Keratinocyte (primary cell): ENCODE measurements at regions not wholly inside any gene's neighbourhood (a gene's known extent, or its start where the extent isn't known, plus 50 kb on each side); places are given as distances from the start of the nearest gene placed in this dataset.
A peak's percentile ranks its signal among the peaks of the same experiment; 100 is the strongest.

Experiments
- DNase-seq: peaks from one replicate; pipeline ENCODE4 v3.0.0-alpha.2; 2011; ENCODE audit warnings: low read depth, missing footprints, low spot score
- FAIRE-seq: peaks from 2 replicates; lab custom pipeline; 2011; peaks lifted over from hg19 to GRCh38; lab: Jason Lieb, UNC
- H2AFZ ChIP-seq: 2 replicates; pipeline ENCODE4 v1.6.0; 2012; ENCODE audit warnings: low read length, control low read depth, inconsistent platforms; ENCODE audit not compliant: control insufficient read depth
- H3K27ac ChIP-seq: 2 replicates; pipeline ENCODE4 v1.5.1; 2011; ENCODE audit warnings: low read length; ENCODE audit not compliant: control insufficient read depth, insufficient read depth
- H3K27me3 ChIP-seq: 3 replicates; pipeline ENCODE4 v1.6.0; 2011; ENCODE audit warnings: low read length; ENCODE audit not compliant: control insufficient read depth, insufficient read depth; ENCODE audit errors: extremely low read depth
- H3K36me3 ChIP-seq, 2 experiments: 2 replicates in 1 of 2; 3 replicates in 1 of 2; pipeline ENCODE4 v1.5.1; 2011; ENCODE audit warnings: low read length in 2 of 2, mild to moderate bottlenecking in 1 of 2; ENCODE audit not compliant: control insufficient read depth in 2 of 2, insufficient read depth in 2 of 2; ENCODE audit errors: extremely low read depth in 1 of 2
- H3K4me1 ChIP-seq: 3 replicates; pipeline ENCODE4 v1.5.1; 2011; ENCODE audit warnings: low read length; ENCODE audit not compliant: control insufficient read depth, insufficient read depth; ENCODE audit errors: extremely low read depth
- H3K4me2 ChIP-seq: 3 replicates; pipeline ENCODE4 v1.6.0; 2011; ENCODE audit warnings: low read depth, low read length; ENCODE audit not compliant: control insufficient read depth, insufficient read depth; ENCODE audit errors: extremely low read depth
- H3K4me3 ChIP-seq, 3 experiments: fragments of 200-600 bp in 1 of 3; sonication (generic) in 1 of 3; 2 replicates in 2 of 3; 3 replicates in 1 of 3; pipeline ENCODE4 v1.5.1; 2011 to 2016; ENCODE audit warnings: low read length in 3 of 3, mild to moderate bottlenecking in 3 of 3, control low read depth in 2 of 3, inconsistent platforms in 1 of 3, low read depth in 1 of 3, mixed read lengths in 1 of 3, mixed run types in 1 of 3, moderate library complexity in 1 of 3; ENCODE audit not compliant: control insufficient read depth in 2 of 3, insufficient read depth in 2 of 3; ENCODE audit errors: extremely low read depth in 1 of 3
- H3K79me2 ChIP-seq: 2 replicates; pipeline ENCODE4 v1.6.0; 2012; ENCODE audit warnings: low read length; ENCODE audit not compliant: control insufficient read depth, insufficient read depth
- H3K9ac ChIP-seq: 3 replicates; pipeline ENCODE4 v1.6.0; 2011; ENCODE audit warnings: low read length; ENCODE audit not compliant: control insufficient read depth, insufficient read depth; ENCODE audit errors: extremely low read depth
- H3K9me1 ChIP-seq: 3 replicates; pipeline ENCODE4 v1.6.0; 2011; ENCODE audit warnings: low read length; ENCODE audit not compliant: control insufficient read depth, insufficient read depth; ENCODE audit errors: extremely low read depth
- H3K9me3 ChIP-seq: 2 replicates; pipeline ENCODE4 v1.5.1; 2012; ENCODE audit warnings: low read depth, low read length; ENCODE audit not compliant: control insufficient read depth
- H4K20me1 ChIP-seq: 3 replicates; pipeline ENCODE4 v1.6.0; 2011; ENCODE audit warnings: low read length; ENCODE audit not compliant: control insufficient read depth, insufficient read depth; ENCODE audit errors: extremely low read depth
- CTCF ChIP-seq, 3 experiments: IDR thresholded peaks in 1 of 3; conservative IDR thresholded peaks in 1 of 3; optimal IDR thresholded peaks in 1 of 3; 2 replicates in 2 of 3; 3 replicates in 1 of 3; pipeline versions ENCODE3 to v1.5.1; 2011; ENCODE audit warnings: low read length in 3 of 3, mild to moderate bottlenecking in 3 of 3, moderate library complexity in 2 of 3, control low read depth in 1 of 3, inconsistent platforms in 1 of 3; ENCODE audit not compliant: insufficient read depth in 2 of 3; ENCODE audit errors: extremely low read depth in 1 of 3
- EZH2 ChIP-seq: IDR thresholded peaks from one replicate; pipeline ENCODE4 v1.6.1; 2012; ENCODE audit warnings: inconsistent platforms, mild to moderate bottlenecking, low read length, moderate library complexity
- dilution Hi-C: fragments of 300-500 bp; cut with MboI; formaldehyde crosslinking; loops from one replicate; pipeline ENCODE4 v1.7.0; 2020; ENCODE audit warnings: low sequenced_read_pairs; ENCODE audit not compliant: extremely low pct_ligation_motif_present

DNA sequence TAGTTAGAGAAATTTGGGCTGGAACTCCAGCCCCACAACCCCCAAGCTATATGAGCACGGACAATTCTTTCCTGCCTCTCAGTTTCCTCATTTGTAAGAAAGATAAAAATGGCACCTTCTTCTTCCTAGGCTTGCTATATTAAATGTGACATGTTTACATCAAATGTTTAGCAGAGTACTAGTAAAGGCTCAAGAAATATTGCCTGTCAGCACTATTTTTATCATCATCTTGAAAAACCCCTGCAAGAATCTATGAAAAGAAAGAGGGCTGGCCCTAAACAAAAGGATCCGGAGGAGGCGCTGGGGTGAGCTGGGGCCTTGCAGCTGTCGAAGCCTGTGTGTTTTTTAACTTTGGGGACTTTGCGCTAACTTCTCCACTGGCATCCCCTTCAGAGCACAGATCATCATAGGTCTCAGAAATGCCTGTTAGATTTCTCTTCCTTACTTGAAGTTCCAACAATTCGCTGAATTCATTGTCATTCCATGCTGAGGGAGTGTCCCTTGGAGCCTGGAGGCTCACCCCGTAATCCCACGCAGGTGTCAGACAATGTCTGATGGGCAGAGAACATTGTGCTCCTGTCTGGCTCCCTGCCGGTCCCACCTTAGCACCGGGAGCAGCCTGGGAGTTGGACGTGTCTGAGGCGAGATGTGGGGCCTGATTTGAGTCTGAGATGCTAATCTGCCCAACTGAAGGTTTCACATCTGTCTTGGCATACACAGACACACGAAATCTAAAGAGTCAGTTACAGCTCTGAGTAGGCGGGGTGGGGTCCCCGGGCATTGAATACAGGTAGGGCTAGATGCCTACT is 206.8 kb downstream of the NUAK1 start:
- no peaks in the 10 kb centered on the region for H3K36me3 ChIP-seq
- H3K9ac ChIP-seq = peak overlapping the region; percentile 7
- no peaks in the 10 kb centered on the region for H3K79me2 ChIP-seq
- H3K27me3 ChIP-seq = no peaks in the 10 kb centered on the region
- TF ChIP-seq CTCF (optimal IDR thresholded peaks at IDR 0.05 in 1 of 3, IDR thresholded peaks at IDR 0.05 in 1 of 3, conservative IDR thresholded peaks at IDR 0.05 in 1 of 3; ENCODE audit: extremely low read depth in 1 of 3, insufficient read depth in 2 of 3, low read length in 3 of 3) (no peak), EZH2 (no peak)
- no peak overlapping the region for H3K27ac ChIP-seq
- FAIRE-seq (peak; percentile 34), DNase-seq (no peak)
- H3K4me1 ChIP-seq = peaks cover 67% of the 10 kb centered on the region
- H3K4me2 ChIP-seq = no peak overlapping the region
- H2AFZ ChIP-seq = peak overlapping the region; percentile 75
- H3K4me3 ChIP-seq = no peak overlapping the region
- dilution Hi-C loops = no loop called here
- no peaks in the 10 kb centered on the region for H4K20me1 ChIP-seq
- peaks cover 2% of the 10 kb centered on the region for H3K9me3 ChIP-seq
- no peaks in the 10 kb centered on the region for H3K9me1 ChIP-seq

DNA sequence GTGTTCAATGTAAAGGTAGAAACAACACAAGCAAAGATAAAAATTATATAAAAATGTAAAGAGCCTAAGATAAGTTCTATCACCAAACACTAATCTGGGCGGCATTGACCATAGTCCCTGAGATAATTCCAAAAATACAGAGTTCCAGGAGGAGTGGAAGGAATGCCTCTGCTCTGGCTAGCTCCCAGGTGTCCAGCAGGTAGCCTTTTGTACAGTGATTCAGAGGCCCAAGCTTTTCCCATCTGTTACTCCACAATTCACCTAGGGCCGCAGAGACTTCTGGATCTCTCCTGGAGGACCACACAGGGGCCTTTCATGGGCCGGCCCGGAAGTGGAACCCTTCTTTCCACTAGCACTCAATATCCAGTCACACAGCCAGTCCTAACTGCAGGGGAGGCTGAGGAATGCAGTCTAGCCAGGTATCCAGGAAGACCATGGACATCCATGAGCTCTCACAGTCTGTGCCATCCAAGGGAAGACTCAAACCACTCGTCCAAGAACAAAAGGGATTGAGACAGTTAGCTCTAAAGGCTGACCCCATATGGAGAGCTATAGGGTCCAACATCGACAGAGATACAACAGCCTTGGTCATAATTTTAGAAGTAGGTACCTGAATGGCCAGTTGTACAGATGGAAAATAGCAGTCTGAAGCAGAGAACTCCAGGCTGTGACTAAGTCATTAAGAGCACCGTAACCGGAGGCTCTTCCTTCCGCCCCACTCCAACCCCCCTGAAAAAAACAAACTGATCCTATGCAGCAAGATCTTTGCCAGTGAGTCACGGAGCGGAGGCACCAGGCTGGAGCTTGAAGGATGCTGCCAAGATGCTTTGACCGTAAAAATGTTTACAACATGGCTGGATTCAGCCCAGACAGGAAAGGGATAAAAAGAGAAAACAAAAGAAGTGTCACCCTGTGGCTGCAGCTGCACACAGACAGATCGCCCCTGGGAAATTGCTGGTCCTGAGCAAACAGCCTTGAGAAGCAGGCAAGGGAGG is 204.8 kb downstream of the NUAK1 start:
- Histone ChIP-seq H3K4me3 (peak overlapping the region in 2 of 3 experiments; percentile 4 to 25), H3K9ac (peak overlapping the region; percentile 36), H3K36me3 (no peaks in the 10 kb centered on the region), H3K9me3 (no peaks in the 10 kb centered on the region), H3K4me1 (peaks cover 74% of the 10 kb centered on the region), H3K9me1 (no peaks in the 10 kb centered on the region), H3K27me3 (no peaks in the 10 kb centered on the region), H3K79me2 (no peaks in the 10 kb centered on the region), H3K4me2 (peak overlapping the region; percentile 76), H4K20me1 (no peaks in the 10 kb centered on the region), H3K27ac (peak overlapping the region; percentile 72), H2AFZ (peak overlapping the region; percentile 41)
- dilution Hi-C loops = no loop called here
- TF ChIP-seq EZH2 (no peak), CTCF (optimal IDR thresholded peaks at IDR 0.05 in 1 of 3, IDR thresholded peaks at IDR 0.05 in 1 of 3, conservative IDR thresholded peaks at IDR 0.05 in 1 of 3; ENCODE audit: extremely low read depth in 1 of 3, insufficient read depth in 2 of 3, low read length in 3 of 3) (no peak)
- FAIRE-seq (peak; percentile 98), DNase-seq (peak; percentile 78)
